GM10248 (cell line): ENCODE measurements at regions not wholly inside any gene's neighbourhood (a gene's known extent, or its start where the extent isn't known, plus 50 kb on each side); places are given as distances from the start of the nearest gene placed in this dataset.
"Not testable (repeated sequence)": the region's sequence is repeated elsewhere in the genome, so short reads cannot be mapped to it uniquely, and the experiment has no call there.

Source experiments
- CTCF ChIA-PET: fragments of 300-600 bp; sonication (Branson Sonifier 250); formaldehyde crosslinking; extraction: SDS; loops from one replicate; lab custom pipeline; 2021; ENCODE audit warnings: antibody characterized with exemption; lab: Yijun Ruan, JAX
- POLR2A ChIA-PET: fragments of 350-650 bp; sonication (Branson Sonifier 250); formaldehyde crosslinking; extraction: SDS; loops from one replicate; lab custom pipeline; 2020; ENCODE audit warnings: antibody characterized with exemption; lab: Yijun Ruan, JAX
- DNase-seq: peaks from one replicate; pipeline ENCODE4 v3.0.0; 2012; ENCODE audit errors: extremely low spot score
- CTCF ChIP-seq: IDR thresholded peaks from 2 replicates; pipeline ENCODE4 v1.5.1; 2012; ENCODE audit warnings: mild to moderate bottlenecking, low read depth; ENCODE audit errors: extremely low read depth, missing control alignments, control extremely low read depth

- POLR2A ChIA-PET, result no interaction called here
- CTCF ChIA-PET, result no interaction called here
- DNase-seq, result no peak
- no peak for TF ChIP-seq CTCF
Measured at GRCh38 chr6:62978920-62979319, 232.3 kb upstream of the FKBP1C start.

DNA sequence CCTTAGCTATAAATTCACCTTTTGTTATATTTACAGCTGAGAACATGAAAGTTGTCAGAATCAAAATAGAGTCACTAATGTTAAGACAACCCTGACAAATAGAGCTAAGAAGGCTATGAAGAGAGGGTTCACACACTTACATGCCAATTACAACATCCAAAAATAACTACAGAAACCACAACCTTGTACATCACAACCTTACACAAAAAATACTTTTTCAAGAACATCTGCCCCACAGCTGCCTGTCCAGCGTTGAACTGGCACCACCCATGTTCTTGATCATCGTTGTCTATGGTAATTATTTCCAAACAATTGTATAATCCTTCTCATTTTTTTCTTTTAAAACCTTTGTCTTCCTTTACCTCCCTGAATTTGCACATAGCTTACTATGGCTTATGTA lies 231.2 kb upstream of the FKBP1C start:
- CTCF ChIA-PET, result interaction anchor here (1.1 to 1.7 kb wide), 2 partner anchors 11 to 12 kb away, joined by 3 read pairs; no protein-coding TSS in a partner anchor
- POLR2A ChIA-PET, result no interaction called here
- no peak for DNase-seq
- TF ChIP-seq CTCF, result no peak

GRCh38 chr6:62980724-62981123 lies 230.5 kb upstream of the FKBP1C start:
- no peak for DNase-seq
- POLR2A ChIA-PET, result no interaction called here
- no peak for TF ChIP-seq CTCF
- CTCF ChIA-PET, result interaction anchor here (1.1 to 1.7 kb wide), 2 partner anchors 11 kb away, joined by 3 read pairs; no protein-coding TSS in a partner anchor

DNA sequence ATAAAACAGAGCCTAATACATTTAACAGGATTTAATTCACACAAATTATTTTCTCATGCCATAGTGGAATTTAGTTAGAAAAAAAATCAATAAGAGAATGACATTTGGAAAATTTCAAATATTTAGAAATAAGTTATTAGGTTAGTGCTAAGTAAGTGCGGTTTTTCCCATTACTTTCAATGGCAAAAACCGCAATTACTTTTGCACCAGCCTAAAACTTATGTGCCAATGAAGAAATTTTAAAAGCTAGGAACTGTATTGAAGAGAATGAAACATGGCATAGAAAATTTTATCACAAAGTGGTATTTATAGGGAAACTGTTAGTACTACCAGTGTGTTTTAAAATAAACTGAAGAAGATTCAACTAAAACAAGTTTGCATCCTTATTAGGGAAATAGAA lies 228.3 kb upstream of the FKBP1C start:
- CTCF ChIA-PET, result no interaction called here
- POLR2A ChIA-PET, result no interaction called here
- TF ChIP-seq CTCF, result no peak
- no peak for DNase-seq

DNA sequence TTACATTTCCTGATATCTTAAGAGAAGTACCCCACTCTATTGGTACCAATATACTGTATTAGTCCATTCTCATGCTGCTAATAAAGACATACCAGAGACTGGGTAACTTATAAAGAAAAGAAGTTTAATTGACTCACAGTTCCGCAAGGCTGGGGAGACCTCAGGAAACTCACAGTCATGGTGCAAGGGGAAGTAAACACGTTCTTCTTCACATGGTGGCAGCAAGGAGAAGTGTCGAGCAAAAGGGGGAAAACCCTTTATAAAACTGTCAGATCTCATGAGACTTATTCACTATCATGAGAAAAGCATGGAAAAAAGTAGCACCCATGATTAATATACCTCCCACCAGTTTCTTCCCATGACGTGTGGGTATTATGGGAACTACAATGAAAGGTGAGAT lies 219.6 kb upstream of the FKBP1C start:
- POLR2A ChIA-PET, DNase-seq: not testable (repeated sequence)
- CTCF ChIA-PET, result interaction anchor here (0.9 kb wide), 1 partner anchor 12 kb away, joined by 3 read pairs; no protein-coding TSS in a partner anchor

DNA sequence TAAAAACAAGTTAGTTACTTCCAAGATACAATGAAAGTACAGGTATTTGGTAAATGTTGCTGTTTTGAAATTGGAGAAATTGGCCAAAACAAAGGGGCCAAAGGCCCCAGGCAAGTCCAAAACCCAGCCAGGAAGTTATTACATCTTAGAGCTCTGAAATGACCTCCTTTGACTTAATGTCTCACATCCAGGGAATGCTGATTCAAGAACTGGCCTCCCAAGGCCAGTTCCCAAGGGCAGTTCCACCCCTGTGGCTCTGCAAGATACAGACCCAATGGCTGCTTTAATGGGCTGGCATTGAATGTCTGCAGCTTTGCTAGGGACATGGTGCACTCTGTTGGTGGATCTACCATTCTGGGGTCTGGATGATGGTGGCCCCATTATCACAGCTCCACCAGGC lies 217.3 kb upstream of the FKBP1C start:
- ChIA-PET CTCF (no interaction called here), POLR2A (no interaction called here)
- TF ChIP-seq CTCF, result no peak
- DNase-seq, result no peak

- DNase-seq, result no peak
- ChIA-PET CTCF (interaction anchor here (1.1 kb wide), 2 partner anchors 22 kb away, joined by 3 read pairs; no protein-coding TSS in a partner anchor), POLR2A (no interaction called here)
- no peak for TF ChIP-seq CTCF
Measured at GRCh38 chr6:62998022-62998421, 213.2 kb upstream of the FKBP1C start.

DNA sequence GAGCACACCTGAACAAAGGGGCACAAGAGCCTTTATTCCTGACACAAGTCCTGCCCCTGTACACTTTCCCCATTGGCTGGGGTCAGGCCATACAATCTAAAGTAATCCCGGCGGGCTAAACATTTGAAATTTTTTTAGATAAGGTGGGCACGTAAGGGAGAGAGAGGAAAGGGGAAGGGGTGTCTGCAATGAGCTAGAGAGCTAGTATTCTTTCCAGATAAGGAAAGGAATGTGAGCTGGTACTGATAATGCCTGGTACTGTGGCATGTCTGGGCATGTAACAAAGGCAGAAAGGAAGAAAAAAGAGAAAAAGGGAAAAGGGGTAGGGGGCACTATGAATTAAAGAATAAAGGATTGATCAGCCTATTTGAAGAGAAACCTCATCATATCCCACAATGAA lies 212.0 kb upstream of the FKBP1C start:
- POLR2A ChIA-PET, DNase-seq: not testable (repeated sequence)
- CTCF ChIA-PET, result interaction anchor here (1.1 kb wide), 1 partner anchor 23 kb away, joined by 3 read pairs; no protein-coding TSS in a partner anchor
